HCT116 (cell line): ENCODE measurements at regions not wholly inside any gene's neighbourhood (a gene's known extent, or its start where the extent isn't known, plus 50 kb on each side); places are given as distances from the start of the nearest gene placed in this dataset.

ENCODE experiments used
- ATAC-seq: fragments of 200-7000 bp; cut with Tn5 transposase; 2 replicates; pipeline ENCODE4 v1.9.1; 2020; ENCODE audit warnings: mild to moderate bottlenecking, moderate library complexity
- BruUV-seq: library from RNA; stranded (reverse); fragments of 400-500 nt; replicated peaks from 2 replicates; lab custom pipeline; 2021; lab: Mats Ljungman, UMichigan
- CTCF ChIA-PET: fragments of 300-600 bp; sonication (Branson Sonifier 250); formaldehyde crosslinking; loops from one replicate; lab custom pipeline; 2021; ENCODE audit warnings: antibody characterized with exemption; lab: Charles Lee
- POLR2A ChIA-PET: fragments of 300-600, 350-600 bp; sonication (Branson Sonifier 250); formaldehyde crosslinking; loops from one replicate; lab custom pipeline; 2021; ENCODE audit warnings: antibody characterized with exemption; lab: Charles Lee
- RAD21 ChIA-PET, 2 experiments: fragments of 300-600 bp; sonication (Branson Sonifier 250); formaldehyde crosslinking; loops; one replicate each; lab custom pipeline; 2023; ENCODE audit warnings: low total read pairs in 2 of 2; ENCODE audit not compliant: uncharacterized antibody in 2 of 2, unreplicated experiment in 2 of 2, low non-redundant PET in 1 of 2; lab: Charles Lee
- DNase-seq: peaks from one replicate; pipeline ENCODE4 v3.0.0-alpha.2; 2010; ENCODE audit warnings: low read depth, low spot score
- H2AFZ ChIP-seq: fragments of 200-600 bp; shearing (Covaris generic), sonication (generic); 2 replicates; pipeline ENCODE4 v1.6.1; 2017; ENCODE audit warnings: low read depth, mixed run types, mixed read lengths, antibody characterized with exemption, low read length; ENCODE audit not compliant: poor library complexity, severe bottlenecking
- H3K27ac ChIP-seq: 2 replicates; pipeline ENCODE4 v1.5.1; 2012; ENCODE audit warnings: low read depth, low read length
- H3K27me3 ChIP-seq: fragments of 200-600 bp; sonication (generic); 2 replicates; pipeline ENCODE4 v1.6.1; 2016; ENCODE audit warnings: mixed run types, low read length, mixed read lengths; ENCODE audit not compliant: insufficient read depth
- H3K36me3 ChIP-seq, 2 experiments: fragments of 200-500 bp in 1 of 2; fragments of 200-600 bp in 1 of 2; sonication (Bioruptor generic) in 1 of 2; sonication (generic) in 1 of 2; 2 replicates each; pipeline versions ENCODE4 v1.5.1 to v1.6.1; 2014 to 2016; ENCODE audit warnings: low read length in 2 of 2, inconsistent platforms in 1 of 2, mixed read lengths in 1 of 2, mixed run types in 1 of 2; ENCODE audit not compliant: insufficient read depth in 2 of 2, control insufficient read depth in 1 of 2
- H3K4me1 ChIP-seq, 2 experiments: fragments of 200-600 bp in 1 of 2; sonication (generic) in 1 of 2; 2 replicates each; pipeline versions ENCODE4 v1.5.1 to v1.6.1; 2012 to 2017; ENCODE audit warnings: low read length in 2 of 2, inconsistent platforms in 1 of 2, mild to moderate bottlenecking in 1 of 2, mixed read lengths in 1 of 2, mixed run types in 1 of 2, moderate library complexity in 1 of 2; ENCODE audit not compliant: insufficient read depth in 2 of 2, control insufficient read depth in 1 of 2
- H3K4me2 ChIP-seq: fragments of 200-600 bp; sonication (generic); 2 replicates; pipeline ENCODE4 v1.6.1; 2017; ENCODE audit warnings: mixed run types, low read length, mixed read lengths
- H3K4me3 ChIP-seq, 2 experiments: fragments of 200-600 bp in 1 of 2; sonication (generic) in 1 of 2; replicated peaks in 1 of 2; 2 replicates each; pipeline ENCODE4 v1.5.1; 2011 to 2016; ENCODE audit warnings: low read length in 2 of 2, control low read depth in 1 of 2, low read depth in 1 of 2, mild to moderate bottlenecking in 1 of 2, mixed read lengths in 1 of 2, mixed run types in 1 of 2
- H3K79me2 ChIP-seq: fragments of 200-600 bp; sonication (generic); 2 replicates; pipeline ENCODE4 v1.6.1; 2017; ENCODE audit warnings: mild to moderate bottlenecking, mixed run types, low read length, moderate library complexity, mixed read lengths; ENCODE audit not compliant: insufficient read depth
- H3K9ac ChIP-seq: fragments of 200-600 bp; sonication (generic); 2 replicates; pipeline ENCODE4 v1.6.1; 2016; ENCODE audit warnings: low read length, mixed read lengths
- H3K9me2 ChIP-seq: fragments of 200-600 bp; sonication (generic), shearing (Covaris generic); 2 replicates; pipeline ENCODE4 v1.6.1; 2017; ENCODE audit warnings: mixed run types, mild to moderate bottlenecking, moderate library complexity; ENCODE audit not compliant: insufficient read depth
- H3K9me3 ChIP-seq, 2 experiments: fragments of 200-500 bp in 1 of 2; fragments of 200-600 bp in 1 of 2; sonication (Bioruptor generic) in 1 of 2; sonication (generic) in 1 of 2; 2 replicates each; pipeline ENCODE4 v1.6.1; 2014 to 2017; ENCODE audit warnings: low read length in 2 of 2, mixed read lengths in 2 of 2, inconsistent platforms in 1 of 2, low read depth in 1 of 2, mild to moderate bottlenecking in 1 of 2, mixed run types in 1 of 2, moderate library complexity in 1 of 2; ENCODE audit not compliant: control insufficient read depth in 1 of 2, insufficient read depth in 1 of 2
- H4K20me1 ChIP-seq: fragments of 200-600 bp; sonication (generic), shearing (Covaris generic); 2 replicates; pipeline ENCODE4 v1.6.1; 2017; ENCODE audit warnings: mixed run types, mild to moderate bottlenecking, moderate library complexity; ENCODE audit not compliant: insufficient read depth
- ATF3 ChIP-seq: IDR thresholded peaks from 2 replicates; pipeline ENCODE4 v1.6.1; 2012
- CEBPB ChIP-seq: IDR thresholded peaks from 2 replicates; pipeline ENCODE4 v1.6.1; 2012; ENCODE audit warnings: low read depth
- EGR1 ChIP-seq: IDR thresholded peaks from 2 replicates; pipeline ENCODE4 v1.6.1; 2012; ENCODE audit warnings: low read depth
- ELF1 ChIP-seq: IDR thresholded peaks from 2 replicates; pipeline ENCODE4 v1.6.1; 2012; ENCODE audit warnings: low read depth, borderline replicate concordance
- EZH2phosphoT487 ChIP-seq: fragments of 200-600 bp; IDR thresholded peaks from 2 replicates; pipeline ENCODE4 v1.6.1; 2018; ENCODE audit warnings: antibody characterized with exemption, borderline replicate concordance
- FOSL1 ChIP-seq: IDR thresholded peaks from 2 replicates; pipeline ENCODE4 v1.6.1; 2012; ENCODE audit warnings: low read depth
- JUND ChIP-seq: IDR thresholded peaks from 2 replicates; pipeline ENCODE4 v1.6.1; 2012
- MAX ChIP-seq: IDR thresholded peaks from 2 replicates; pipeline ENCODE4 v1.6.1; 2012
- POLR2AphosphoS5 ChIP-seq: IDR thresholded peaks from 2 replicates; pipeline ENCODE4 v1.6.1; 2011; ENCODE audit warnings: mild to moderate bottlenecking, low read depth, low read length, moderate library complexity
- SIN3A ChIP-seq: IDR thresholded peaks from 2 replicates; pipeline ENCODE4 v1.6.1; 2012; ENCODE audit warnings: low read depth
- SP1 ChIP-seq: IDR thresholded peaks from 2 replicates; pipeline ENCODE4 v1.6.1; 2012; ENCODE audit warnings: low read depth
- TCF7L2 ChIP-seq: IDR thresholded peaks from 2 replicates; pipeline ENCODE4 v1.7.0; 2011; ENCODE audit warnings: borderline replicate concordance, inconsistent platforms; ENCODE audit not compliant: insufficient read depth, insufficient read length; ENCODE audit errors: extremely low read depth
- ZFX ChIP-seq: fragments of 450-650 bp; IDR thresholded peaks from 2 replicates; pipeline ENCODE4 v1.6.1; 2017
- ZNF274 ChIP-seq: fragments of 200-500 bp; sonication (Bioruptor generic); IDR thresholded peaks from 2 replicates; pipeline ENCODE4 v1.6.1; 2014; ENCODE audit warnings: mild to moderate bottlenecking, low read depth, low read length, inconsistent platforms
- intact Hi-C: fragments of 100-400 bp; cut with micrococcal nuclease; formaldehyde crosslinking; loops from 2 replicates; pipeline ENCODE4 v1.10.0; 2022
- TF ChIP-seq, protein P1 (sequence below): IDR thresholded peaks from 2 replicates; pipeline ENCODE4 v1.6.1; 2012; ENCODE audit warnings: low read depth
- TF ChIP-seq, protein P2 (sequence below), 3 experiments: fragments of 200-600 bp in 1 of 3; sonication (generic) in 1 of 3; IDR thresholded peaks in 2 of 3; conservative IDR thresholded peaks in 1 of 3; 2 replicates each; pipeline ENCODE4 v1.5.1; 2012 to 2017; ENCODE audit warnings: low read depth in 2 of 3, low read length in 2 of 3, antibody characterized with exemption in 1 of 3, borderline replicate concordance in 1 of 3, control low read depth in 1 of 3, mild to moderate bottlenecking in 1 of 3, mixed read lengths in 1 of 3, mixed run types in 1 of 3, moderate library complexity in 1 of 3; ENCODE audit not compliant: insufficient read depth in 1 of 3

DNA sequence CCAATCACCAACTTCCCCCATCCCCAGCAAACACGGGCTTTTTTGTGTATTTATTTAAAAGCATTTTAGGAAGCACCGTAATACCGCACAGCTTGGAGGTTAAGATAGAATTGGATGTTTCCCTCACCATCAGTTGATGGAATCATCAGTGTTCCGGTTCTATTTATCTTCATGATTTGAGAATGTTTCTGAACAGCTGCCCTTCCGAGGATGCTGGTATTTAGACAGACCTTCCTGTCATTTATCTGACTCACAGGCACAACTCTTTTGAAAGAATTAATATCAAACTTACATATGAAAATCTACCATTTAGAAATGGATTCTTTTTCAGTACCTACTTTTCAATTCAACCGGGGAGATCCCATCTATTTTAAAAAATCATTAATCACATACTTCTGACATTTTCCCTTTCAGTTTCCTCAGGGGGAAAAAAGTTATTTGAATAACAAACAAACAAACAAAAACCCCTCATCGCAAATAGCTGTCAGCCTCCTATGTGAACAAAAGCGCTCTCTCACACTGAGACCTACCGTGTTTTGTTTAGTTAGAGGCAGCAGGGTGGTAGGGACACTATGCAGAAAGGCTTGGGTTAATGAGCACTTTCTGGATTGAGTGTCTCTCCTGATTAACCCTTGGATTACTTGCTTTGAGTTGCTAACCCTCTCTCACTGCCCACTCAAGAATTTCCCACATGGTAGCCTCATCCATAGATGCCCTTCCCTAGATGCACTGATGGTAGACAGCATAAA is 189.3 kb downstream of the TM9SF2 start:
- H3K4me2 ChIP-seq, result no peak overlapping the region

GRCh38 chr13:99689955-99690354 is 188.7 kb downstream of the TM9SF2 start:
- POLR2A ChIA-PET, result no interaction called here
- no peak overlapping the region for H2AFZ ChIP-seq
- H3K4me3 ChIP-seq, result no peak overlapping the region
- H3K27ac ChIP-seq, result no peak overlapping the region
- no peaks in the 10 kb centered on the region for H3K79me2 ChIP-seq
- no peaks in the 10 kb centered on the region for H3K27me3 ChIP-seq
- no peaks in the 10 kb centered on the region for H3K9me3 ChIP-seq
- peaks cover 6 to 20% of the 10 kb centered on the region in 2 experiments; a peak in 2 of 4 replicates for H3K4me1 ChIP-seq
- intact Hi-C loops, result no loop called here
- ATAC-seq, result no peak
- H3K36me3 ChIP-seq, result no peaks in the 10 kb centered on the region
- H3K4me2 ChIP-seq, result no peak overlapping the region
- no peaks in the 10 kb centered on the region for H3K9me2 ChIP-seq
- RAD21 ChIA-PET, result no interaction called here
- CTCF ChIA-PET, result no interaction called here
- no peak overlapping the region for H3K9ac ChIP-seq
- no peaks in the 10 kb centered on the region for H4K20me1 ChIP-seq
- no TSS peak for BruUV-seq
- no peak for DNase-seq
- no peak for TF ChIP-seq EZH2phosphoT487
- no peak for TF ChIP-seq ZFX
- TF ChIP-seq, protein P1, sequence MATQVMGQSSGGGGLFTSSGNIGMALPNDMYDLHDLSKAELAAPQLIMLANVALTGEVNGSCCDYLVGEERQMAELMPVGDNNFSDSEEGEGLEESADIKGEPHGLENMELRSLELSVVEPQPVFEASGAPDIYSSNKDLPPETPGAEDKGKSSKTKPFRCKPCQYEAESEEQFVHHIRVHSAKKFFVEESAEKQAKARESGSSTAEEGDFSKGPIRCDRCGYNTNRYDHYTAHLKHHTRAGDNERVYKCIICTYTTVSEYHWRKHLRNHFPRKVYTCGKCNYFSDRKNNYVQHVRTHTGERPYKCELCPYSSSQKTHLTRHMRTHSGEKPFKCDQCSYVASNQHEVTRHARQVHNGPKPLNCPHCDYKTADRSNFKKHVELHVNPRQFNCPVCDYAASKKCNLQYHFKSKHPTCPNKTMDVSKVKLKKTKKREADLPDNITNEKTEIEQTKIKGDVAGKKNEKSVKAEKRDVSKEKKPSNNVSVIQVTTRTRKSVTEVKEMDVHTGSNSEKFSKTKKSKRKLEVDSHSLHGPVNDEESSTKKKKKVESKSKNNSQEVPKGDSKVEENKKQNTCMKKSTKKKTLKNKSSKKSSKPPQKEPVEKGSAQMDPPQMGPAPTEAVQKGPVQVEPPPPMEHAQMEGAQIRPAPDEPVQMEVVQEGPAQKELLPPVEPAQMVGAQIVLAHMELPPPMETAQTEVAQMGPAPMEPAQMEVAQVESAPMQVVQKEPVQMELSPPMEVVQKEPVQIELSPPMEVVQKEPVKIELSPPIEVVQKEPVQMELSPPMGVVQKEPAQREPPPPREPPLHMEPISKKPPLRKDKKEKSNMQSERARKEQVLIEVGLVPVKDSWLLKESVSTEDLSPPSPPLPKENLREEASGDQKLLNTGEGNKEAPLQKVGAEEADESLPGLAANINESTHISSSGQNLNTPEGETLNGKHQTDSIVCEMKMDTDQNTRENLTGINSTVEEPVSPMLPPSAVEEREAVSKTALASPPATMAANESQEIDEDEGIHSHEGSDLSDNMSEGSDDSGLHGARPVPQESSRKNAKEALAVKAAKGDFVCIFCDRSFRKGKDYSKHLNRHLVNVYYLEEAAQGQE, result no peak
- TF ChIP-seq ZNF274, result no peak
- no peak for TF ChIP-seq TCF7L2
- TF ChIP-seq CEBPB, result no peak
- no peak for TF ChIP-seq MAX
- no peak for TF ChIP-seq SP1
- no peak for TF ChIP-seq ATF3
- TF ChIP-seq, protein P2, sequence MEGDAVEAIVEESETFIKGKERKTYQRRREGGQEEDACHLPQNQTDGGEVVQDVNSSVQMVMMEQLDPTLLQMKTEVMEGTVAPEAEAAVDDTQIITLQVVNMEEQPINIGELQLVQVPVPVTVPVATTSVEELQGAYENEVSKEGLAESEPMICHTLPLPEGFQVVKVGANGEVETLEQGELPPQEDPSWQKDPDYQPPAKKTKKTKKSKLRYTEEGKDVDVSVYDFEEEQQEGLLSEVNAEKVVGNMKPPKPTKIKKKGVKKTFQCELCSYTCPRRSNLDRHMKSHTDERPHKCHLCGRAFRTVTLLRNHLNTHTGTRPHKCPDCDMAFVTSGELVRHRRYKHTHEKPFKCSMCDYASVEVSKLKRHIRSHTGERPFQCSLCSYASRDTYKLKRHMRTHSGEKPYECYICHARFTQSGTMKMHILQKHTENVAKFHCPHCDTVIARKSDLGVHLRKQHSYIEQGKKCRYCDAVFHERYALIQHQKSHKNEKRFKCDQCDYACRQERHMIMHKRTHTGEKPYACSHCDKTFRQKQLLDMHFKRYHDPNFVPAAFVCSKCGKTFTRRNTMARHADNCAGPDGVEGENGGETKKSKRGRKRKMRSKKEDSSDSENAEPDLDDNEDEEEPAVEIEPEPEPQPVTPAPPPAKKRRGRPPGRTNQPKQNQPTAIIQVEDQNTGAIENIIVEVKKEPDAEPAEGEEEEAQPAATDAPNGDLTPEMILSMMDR (IDR thresholded peaks at IDR 0.05 in 2 of 3, conservative IDR thresholded peaks at IDR 0.05 in 1 of 3; ENCODE audit: borderline replicate concordance in 1 of 3, insufficient read depth in 1 of 3, low read depth in 2 of 3, low read length in 2 of 3), result no peak
- TF ChIP-seq ELF1, result no peak
- TF ChIP-seq FOSL1, result no peak

More for the DNA sequence above, 189.3 kb downstream of the TM9SF2 start:
- Histone ChIP-seq H3K9me2 (no peaks in the 10 kb centered on the region), H3K4me1 (peaks cover 6 to 20% of the 10 kb centered on the region in 2 experiments; a peak in 2 of 4 replicates), H3K27me3 (no peaks in the 10 kb centered on the region), H3K4me3 (no peak overlapping the region), H3K36me3 (no peaks in the 10 kb centered on the region), H3K9ac (no peak overlapping the region), H3K79me2 (no peaks in the 10 kb centered on the region), H3K9me3 (no peaks in the 10 kb centered on the region), H2AFZ (no peak overlapping the region), H4K20me1 (no peaks in the 10 kb centered on the region), H3K27ac (no peak overlapping the region)
- ChIA-PET RAD21 (no interaction called here), POLR2A (no interaction called here), CTCF (no interaction called here)
- DNase-seq (no peak), ATAC-seq (no peak)
- no peak for TF ChIP-seq SIN3A
- TF ChIP-seq JUND, result no peak
- TF ChIP-seq POLR2AphosphoS5, result no peak
- TF ChIP-seq EGR1, result no peak
- TF ChIP-seq CEBPB, result no peak
- TF ChIP-seq ELF1, result no peak
- no peak for TF ChIP-seq FOSL1
- intact Hi-C loops, result no loop called here
- no TSS peak for BruUV-seq
